IPS-18c (cell line): ENCODE measurements at regions not wholly inside any gene's neighbourhood (a gene's known extent, or its start where the extent isn't known, plus 50 kb on each side); places are given as distances from the start of the nearest gene placed in this dataset.
"Not testable (repeated sequence)": the region's sequence is repeated elsewhere in the genome, so short reads cannot be mapped to it uniquely, and the experiment has no call there.

Experiments used
- H3K4me3 ChIP-seq: 2 replicates; pipeline ENCODE4 v1.7.0; 2013; ENCODE audit warnings: low read depth, mild to moderate bottlenecking, low read length, moderate library complexity; ENCODE audit not compliant: insufficient read depth
- H3K9me3 ChIP-seq: one replicate; pipeline ENCODE4 v1.6.1; 2013; ENCODE audit warnings: mild to moderate bottlenecking, low read length, moderate library complexity; ENCODE audit not compliant: control insufficient read depth, insufficient read depth

GRCh38 chr7:142507066-142507465 is 242.2 kb upstream of the PRSS1 start:
- not testable (repeated sequence) for H3K4me3 ChIP-seq, H3K9me3 ChIP-seq

DNA sequence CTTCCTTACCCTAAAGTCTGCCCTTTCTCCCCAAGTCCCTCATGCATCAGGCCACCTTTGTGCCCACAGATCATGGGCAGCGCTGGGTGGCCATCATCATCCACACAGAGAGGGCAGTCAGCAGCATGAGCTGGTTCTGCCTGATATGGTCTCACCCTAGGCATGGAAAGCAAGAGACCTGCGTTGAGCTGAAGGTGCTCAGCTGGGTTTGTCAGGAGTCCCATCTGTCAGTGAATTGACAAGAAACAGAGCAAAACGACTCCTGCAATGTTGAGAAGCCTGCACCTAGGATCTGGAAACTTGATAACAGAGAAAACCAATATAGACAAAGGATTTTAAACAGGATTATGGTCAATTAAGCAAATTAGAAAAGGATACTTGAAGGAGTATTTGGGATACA is 242.7 kb upstream of the PRSS1 start:
- Histone ChIP-seq H3K4me3 (no peak overlapping the region), H3K9me3 (no peaks in the 10 kb centered on the region)

- H3K9me3 ChIP-seq, H3K4me3 ChIP-seq: not testable (repeated sequence)
Observed at GRCh38 chr7:142503949-142504348, 245.3 kb upstream of the PRSS1 start.

- H3K4me3 ChIP-seq, result no peak overlapping the region
- H3K9me3 ChIP-seq, result no peaks in the 10 kb centered on the region
Observed at GRCh38 chr7:142503036-142503435, 245.2 kb upstream of the PRSS58 start.

GRCh38 chr7:142501434-142501833 is 243.6 kb upstream of the PRSS58 start:
- Histone ChIP-seq H3K4me3 (no peak overlapping the region), H3K9me3 (no peaks in the 10 kb centered on the region)

DNA sequence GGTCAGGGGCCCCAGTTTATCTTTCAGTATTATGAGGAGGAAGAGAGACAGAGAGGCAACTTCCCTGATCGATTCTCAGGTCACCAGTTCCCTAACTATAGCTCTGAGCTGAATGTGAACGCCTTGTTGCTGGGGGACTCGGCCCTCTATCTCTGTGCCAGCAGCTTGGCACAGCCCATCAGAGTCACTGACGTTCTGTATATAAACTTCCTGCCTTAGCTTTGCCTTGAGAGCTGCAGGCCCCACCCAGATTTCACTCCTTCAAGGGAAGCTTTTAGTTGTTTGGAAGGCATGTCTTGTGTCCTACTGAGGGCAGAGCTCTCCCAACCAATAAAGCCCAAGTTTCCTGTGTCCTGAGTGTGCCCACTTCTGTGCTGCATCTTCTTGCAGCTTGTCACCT is 242.5 kb upstream of the PRSS58 start:
- no peak overlapping the region for H3K4me3 ChIP-seq
- H3K9me3 ChIP-seq, result no peaks in the 10 kb centered on the region

GRCh38 chr7:142499635-142500034 is 241.8 kb upstream of the PRSS58 start:
- H3K4me3 ChIP-seq, result no peak overlapping the region
- no peaks in the 10 kb centered on the region for H3K9me3 ChIP-seq

DNA sequence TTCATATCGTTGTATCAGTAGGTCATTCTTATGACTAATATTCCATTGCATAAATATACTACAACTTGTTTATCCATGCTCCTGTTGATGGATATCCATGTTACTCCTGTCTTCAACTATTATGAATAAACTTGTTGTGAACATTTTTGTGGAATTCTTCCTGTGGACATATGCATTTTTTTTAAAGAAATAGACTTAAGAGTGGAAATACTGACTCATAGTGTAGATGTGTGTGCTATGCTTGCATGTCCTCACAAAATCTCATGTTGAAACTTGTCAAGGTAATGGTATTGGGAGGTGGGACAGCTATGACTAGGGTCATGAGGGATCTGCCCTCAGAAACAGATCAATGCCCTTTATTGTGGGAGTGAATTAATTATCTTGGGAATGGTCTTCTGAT is 240.5 kb upstream of the PRSS58 start:
- Histone ChIP-seq H3K9me3 (no peaks in the 10 kb centered on the region), H3K4me3 (no peak overlapping the region)

- Histone ChIP-seq H3K9me3 (no peaks in the 10 kb centered on the region), H3K4me3 (no peak overlapping the region)
Observed at GRCh38 chr7:142496545-142496991, 238.7 kb upstream of the PRSS58 start.

GRCh38 chr7:142495879-142496278 is 238.0 kb upstream of the PRSS58 start:
- not testable (repeated sequence) for H3K9me3 ChIP-seq, H3K4me3 ChIP-seq

- H3K4me3 ChIP-seq, H3K9me3 ChIP-seq: not testable (repeated sequence)
Observed at GRCh38 chr7:142495301-142495700, 237.4 kb upstream of the PRSS58 start.

GRCh38 chr7:142494021-142494420 is 236.2 kb upstream of the PRSS58 start:
- Histone ChIP-seq H3K9me3 (no peaks in the 10 kb centered on the region), H3K4me3 (no peak overlapping the region)

DNA sequence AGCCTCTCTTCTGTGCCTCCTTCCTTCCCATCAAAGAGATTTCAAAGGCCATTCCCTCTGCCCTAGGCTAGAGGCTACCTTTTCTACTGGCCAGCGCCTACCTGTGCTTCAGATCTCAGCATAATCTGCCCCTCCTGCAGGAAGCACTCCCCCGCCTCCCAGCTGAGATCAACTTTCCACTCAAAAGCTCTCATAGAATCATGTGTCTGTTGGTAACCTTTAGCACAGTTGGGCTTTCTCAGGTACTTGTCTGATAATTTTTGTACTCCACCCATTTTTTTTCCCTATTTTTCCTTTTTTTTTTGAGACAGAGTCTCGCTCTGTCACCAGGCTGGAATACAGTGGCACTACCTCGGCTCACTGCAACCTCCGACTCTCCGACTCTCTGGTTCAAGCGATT is 231.0 kb upstream of the PRSS58 start:
- Histone ChIP-seq H3K9me3 (no peaks in the 10 kb centered on the region), H3K4me3 (no peak overlapping the region)

DNA sequence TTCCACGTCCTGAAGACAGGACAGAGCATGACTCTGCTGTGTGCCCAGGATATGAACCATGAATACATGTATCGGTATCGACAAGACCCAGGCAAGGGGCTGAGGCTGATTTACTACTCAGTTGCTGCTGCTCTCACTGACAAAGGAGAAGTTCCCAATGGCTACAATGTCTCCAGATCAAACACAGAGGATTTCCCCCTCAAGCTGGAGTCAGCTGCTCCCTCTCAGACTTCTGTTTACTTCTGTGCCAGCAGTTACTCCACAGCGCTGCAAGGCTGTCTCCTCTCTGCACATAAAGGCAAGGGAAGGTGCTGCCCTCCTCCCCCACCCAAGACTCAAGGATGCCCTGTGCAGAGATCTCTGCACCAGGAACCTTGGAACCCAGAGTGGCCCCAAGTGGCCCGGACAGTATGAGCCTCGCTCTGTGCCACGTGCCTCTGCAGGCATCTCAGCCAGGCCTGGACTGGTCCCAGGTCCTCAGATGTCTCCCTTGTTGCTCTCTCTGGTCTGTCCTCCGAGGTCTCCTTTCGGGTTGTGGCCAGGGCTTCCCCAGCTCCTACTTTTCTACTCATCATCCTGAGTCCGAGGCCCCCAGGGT is 230.3 kb upstream of the PRSS58 start:
- no peaks in the 10 kb centered on the region for H3K9me3 ChIP-seq
- H3K4me3 ChIP-seq, result no peak overlapping the region

DNA sequence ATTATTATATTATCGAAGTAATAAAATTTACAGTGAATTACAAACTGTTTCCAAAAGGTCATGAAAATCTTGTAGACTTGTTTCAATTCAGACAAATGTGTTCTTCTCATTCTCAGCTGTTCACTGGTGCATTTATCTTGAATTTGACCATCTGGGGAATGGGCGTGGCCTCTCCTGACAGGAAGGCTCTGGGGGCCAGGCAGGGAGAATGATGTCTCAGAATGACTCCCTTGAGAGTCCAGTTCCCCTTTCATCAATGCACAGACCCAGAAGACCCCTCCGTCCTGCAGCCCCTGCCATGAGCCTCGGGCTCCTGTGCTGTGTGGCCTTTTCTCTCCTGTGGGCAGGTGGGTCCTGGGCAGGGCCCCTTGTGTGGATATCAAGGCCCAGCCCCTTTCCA is 229.7 kb upstream of the PRSS58 start:
- H3K9me3 ChIP-seq, H3K4me3 ChIP-seq: not testable (repeated sequence)

- Histone ChIP-seq H3K9me3 (no peaks in the 10 kb centered on the region), H3K4me3 (no peak overlapping the region)
Observed at GRCh38 chr7:142487124-142487523, 229.3 kb upstream of the PRSS58 start.

- H3K9me3 ChIP-seq, result no peaks in the 10 kb centered on the region
- H3K4me3 ChIP-seq, result no peak overlapping the region
Observed at GRCh38 chr7:142485617-142486226, 227.9 kb upstream of the PRSS58 start.

GRCh38 chr7:142483659-142484317 is 225.9 kb upstream of the PRSS58 start:
- Histone ChIP-seq H3K9me3 (no peaks in the 10 kb centered on the region), H3K4me3 (no peak overlapping the region)
